ENCODE measurements at regions not wholly inside any gene's neighbourhood (a gene's known extent, or its start where the extent isn't known, plus 50 kb on each side); places are given as distances from the start of the nearest gene placed in this dataset.
"Not testable (repeated sequence)": the region's sequence is repeated elsewhere in the genome, so short reads cannot be mapped to it uniquely, and the experiment has no call there.

DNA sequence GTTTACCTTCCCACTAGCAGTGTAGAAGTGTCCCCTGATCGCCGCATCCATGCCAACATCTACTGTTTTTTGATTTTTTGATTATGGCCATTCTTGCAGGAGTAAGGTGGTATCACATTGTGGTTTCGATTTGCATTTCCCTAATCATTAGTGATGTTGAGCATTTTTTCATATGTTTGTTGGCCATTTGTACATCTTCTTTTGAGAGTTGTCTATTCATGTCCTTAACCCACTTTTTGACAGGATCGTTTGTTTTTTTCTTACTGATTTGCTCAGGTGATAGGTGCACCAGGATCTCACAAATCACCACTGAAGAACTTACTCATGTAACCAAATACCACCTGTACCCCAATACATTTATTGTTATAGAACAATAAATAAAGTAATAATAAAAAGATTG lies 114.5 kb downstream of the GATA6 start:
- DNase-seq, result not testable (repeated sequence)

DNA sequence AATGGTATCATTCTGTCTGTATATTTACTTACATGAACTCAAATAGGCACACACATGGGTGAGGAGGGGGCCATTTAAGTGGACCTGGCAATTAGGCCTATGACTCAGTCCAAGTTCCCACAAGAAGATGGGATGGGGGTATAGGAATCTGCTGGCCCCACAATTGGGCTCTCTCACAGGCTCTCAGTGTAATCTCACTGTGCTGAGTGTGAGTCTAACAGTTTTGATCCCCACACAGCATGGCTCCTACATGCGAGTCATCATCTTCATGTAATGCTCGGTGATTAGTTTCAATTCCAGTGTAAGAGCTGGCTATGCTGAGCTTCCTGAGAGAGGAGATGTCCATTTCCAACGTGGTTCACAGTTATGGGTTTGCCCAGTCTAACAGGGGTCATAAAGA lies 114.0 kb downstream of the GATA6 start:
- DNase-seq, result peak; percentile 38

DNA sequence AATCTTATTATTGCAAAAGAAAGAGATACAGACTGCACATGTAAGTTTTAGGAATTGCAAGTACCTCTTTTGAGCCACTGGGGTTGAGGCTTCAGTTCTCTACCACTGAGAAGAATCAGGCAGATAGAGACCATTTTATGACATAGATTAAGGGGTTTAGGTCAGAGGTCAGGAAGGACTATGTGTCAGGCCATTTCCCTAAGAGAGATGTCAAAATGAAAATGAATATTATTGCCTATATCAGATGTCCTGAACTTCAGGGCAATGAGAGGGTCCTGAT lies 113.7 kb downstream of the GATA6 start:
- DNase-seq, result no peak

DNA sequence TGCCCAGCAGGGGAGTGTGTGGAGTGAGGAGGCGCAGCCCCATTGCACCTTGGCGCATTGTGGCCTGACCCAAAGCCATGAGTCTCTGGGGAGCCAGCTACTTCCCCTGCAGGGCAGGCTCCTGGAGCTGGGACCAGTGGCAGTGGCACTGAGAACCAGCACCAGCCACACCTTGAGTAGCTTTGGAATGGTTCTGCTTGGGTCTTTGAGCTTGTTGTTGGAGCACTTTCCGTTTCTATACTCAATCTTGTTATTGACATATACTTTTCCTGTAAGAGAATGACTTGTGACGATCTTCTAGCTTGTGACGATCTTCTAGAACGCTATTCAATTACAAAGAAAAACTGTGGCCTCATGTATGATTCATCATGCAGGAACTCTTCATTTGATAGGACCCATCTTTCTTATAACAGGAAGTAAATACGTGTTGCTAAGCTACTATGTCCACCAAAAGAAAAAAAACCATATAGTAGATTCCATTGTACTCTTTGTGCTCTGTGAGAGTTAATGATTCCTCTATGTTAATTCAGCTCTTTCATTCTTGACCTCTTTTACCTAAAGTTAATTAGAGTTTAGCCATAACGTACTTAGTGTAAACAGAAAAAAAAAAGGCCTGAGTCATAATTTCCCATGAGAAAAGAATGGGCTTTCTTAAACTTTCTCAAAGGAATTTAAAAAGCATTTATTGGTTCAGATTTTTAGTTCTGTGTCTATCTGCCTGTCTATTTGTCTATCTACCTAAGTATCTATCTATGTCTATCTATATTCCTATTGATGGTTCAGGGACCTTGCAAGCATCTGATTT lies 113.1 kb downstream of the GATA6 start:
- DNase-seq, result peak; percentile 60

DNA sequence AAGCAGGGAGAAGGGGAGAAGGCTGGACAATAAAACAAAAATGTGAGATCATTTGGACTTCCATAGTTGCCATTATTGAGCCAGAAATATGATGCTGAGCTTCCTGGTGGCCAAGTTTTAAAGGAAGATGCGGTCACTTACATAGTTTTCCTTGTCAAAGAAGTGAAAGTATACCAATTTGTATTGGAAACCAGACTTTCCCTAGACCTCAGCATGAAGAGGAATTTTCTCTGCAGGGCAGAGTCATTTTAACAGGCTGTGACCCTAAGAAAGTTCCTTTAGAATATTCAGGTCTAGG lies 111.0 kb downstream of the GATA6 start:
- no peak for DNase-seq

DNA sequence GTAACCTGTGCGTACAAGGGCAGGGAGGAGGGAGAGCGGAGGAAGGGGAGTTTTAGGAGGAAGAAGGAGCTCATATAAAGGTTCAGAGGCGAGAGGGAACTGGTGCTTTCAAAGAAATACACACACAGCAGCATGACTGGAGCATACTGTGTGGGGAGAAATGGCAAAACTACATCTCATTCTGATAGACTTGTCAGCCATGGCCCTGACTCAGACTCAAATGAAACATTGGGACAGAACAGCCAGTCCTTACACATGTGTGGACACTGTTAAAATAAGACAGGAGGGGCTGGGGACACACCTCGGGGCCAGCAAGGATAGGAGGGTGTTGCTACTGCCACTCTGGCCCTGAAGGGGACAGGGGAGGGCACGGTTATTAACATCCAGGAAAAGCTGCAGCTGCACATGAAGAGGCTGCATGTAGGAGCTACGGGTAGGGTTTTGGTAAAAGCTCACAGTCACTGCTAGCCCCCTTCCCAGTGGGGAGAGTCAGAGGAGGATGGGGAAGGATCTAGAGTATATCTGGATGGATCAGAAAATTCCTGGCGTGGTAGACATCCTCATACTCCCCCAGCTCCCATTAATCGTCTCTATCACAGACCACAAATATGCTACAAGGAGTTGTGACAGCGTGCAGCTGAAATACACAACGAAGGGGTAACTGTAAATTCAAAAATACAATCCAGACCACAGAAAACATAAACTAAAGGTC lies 110.5 kb downstream of the GATA6 start:
- DNase-seq, result peak; percentile 40

DNA sequence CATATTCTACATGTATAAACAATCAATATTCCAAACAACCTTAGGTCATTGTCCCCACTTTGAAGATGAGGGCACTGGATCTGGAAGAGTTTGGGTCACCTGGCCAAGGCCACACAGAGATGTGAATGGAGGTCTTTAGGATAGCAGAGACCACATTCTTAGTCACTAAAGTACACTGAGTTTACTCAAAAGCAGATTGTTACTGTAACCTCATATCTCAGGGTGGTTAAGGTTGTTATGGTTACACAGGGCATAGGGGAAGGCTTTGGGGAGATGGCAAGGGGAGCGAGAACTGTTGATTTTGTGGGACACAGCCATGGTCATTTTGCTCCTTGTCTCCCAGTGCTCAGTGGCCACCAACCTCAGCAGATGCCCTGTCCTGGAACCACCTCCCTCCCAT lies 109.4 kb downstream of the GATA6 start:
- DNase-seq, result no peak

DNA sequence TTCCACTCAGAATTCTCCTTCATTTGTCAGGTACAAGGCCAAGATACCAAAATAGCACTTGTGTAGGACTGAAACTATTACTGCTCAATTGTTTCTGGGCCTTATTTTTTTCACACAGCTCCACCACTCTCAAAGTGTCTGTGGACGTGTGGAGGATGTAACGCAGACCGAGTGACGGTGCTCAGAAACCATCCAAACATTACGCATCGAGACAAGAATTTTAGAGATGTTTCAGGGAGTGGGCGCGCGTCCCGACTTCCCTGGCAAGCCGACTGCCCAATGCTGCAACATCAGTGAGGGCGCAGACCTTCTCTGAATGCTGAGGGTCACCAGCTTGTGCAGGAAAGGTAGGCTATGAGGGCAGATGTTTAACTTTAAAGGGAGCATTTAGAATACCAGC lies 108.4 kb downstream of the GATA6 start:
- DNase-seq, result no peak

DNA sequence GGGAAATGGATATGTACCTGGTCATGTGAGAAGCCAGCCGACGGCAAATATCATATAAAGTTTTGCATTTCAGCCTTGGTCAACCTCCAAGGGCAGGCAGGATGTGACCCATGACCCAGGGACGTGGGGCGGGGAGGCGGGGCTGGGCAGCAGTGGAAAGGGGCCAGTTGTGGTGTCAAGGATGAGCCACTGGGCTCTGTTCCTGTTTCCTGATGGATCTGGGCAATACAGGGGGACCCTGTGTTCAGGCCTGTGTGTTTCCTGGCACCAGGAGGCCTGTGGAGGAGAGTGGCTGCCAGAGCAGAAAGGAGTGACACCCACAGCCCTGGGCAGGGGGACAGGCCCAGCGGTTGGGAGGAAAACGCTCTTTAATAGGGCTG lies 106.9 kb downstream of the GATA6 start:
- DNase-seq, result no peak

DNA sequence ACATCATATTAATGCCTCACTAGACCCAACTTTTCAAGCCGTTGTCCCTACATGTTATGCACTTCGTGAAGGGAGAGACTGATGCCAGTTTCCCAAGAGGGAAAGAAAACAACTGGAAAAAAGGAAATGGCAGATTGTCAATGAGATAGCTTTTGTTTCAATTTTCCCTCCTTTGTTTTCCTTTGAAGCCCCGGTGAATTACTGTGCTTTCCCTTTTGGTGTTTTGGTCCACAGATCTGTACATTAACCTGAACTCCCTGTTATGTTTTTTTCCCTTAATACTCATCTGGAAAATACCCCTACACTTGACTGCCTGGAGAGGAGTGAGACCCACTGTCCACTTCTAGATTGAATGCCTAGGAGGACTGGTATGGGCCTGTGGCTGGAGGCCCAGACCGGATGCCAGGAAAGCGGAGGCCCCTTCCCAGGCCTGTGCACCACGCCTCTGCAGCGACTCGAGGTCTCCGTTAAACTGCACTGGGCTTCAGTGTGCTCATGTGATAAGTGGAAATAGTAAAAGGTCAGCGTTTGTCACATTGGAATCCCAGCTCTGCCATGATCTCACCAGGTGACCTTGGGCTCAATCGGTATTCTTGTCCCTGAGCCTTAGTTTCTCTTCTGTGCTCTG lies 106.4 kb downstream of the GATA6 start:
- no peak for DNase-seq

DNA sequence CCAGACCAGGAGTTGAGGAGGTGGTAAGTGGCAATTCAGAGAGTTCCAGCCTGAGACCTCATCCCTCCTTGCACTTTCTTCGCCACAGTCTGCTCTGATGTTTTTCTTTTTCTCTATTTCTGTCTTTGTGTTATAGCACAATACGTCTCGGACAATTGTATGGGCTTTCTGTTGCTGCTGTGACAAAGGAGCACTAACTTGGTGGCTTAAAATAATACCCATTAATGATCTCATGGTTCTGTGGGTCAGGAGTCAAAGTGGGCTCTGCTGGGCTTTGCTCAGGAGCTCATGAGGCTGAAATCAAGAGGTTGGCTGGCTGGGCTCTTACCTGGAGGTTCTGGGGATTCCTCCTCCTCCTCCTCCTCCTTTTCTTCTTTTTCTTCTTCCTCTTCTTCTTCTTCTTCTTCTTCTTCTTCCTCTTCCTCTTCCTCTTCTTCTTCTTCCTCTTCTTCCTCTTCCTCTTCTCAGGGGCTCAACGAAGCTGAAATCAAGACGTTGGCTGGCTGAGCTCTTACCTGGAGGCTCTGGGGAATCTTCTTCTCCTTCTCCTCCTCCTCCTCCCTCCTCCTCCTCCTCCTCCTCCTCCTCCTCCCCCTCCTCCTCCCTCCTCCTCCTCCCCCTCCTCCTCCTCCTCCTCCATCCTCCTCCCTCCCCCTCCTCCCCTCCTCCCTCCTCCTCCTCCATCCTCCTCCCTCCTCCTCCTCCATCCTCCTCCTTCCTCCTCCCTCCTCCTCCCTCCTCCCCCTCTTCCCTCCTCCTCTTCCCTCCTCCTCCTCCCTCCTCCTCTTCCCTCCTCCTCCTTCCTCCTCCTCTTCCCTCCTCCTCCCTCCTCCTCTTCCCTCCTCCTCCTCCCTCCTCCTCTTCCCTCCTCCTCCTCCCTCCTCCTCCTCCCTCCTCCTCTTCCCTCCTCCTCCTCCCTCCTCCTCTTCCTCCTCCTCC lies 104.0 kb downstream of the GATA6 start:
- no peak for DNase-seq

DNA sequence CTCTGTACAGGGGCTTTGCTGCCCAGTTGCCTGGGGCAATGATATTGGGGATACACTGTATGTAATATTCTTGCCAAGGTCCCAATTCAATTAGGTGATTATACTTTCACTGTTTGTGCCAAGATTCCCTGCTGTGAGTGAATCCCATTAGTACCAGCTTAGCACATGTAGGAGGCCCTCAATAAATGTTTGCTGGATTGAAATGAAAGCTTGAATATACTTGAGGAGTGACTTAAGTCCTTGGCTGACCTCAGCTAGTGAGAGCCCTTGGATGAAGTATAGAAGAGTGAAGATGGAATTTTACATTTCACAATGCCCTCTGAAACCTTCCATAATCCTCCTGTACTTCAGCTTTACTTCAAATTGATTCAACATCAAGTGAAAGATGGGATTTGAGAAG lies 102.9 kb downstream of the GATA6 start:
- DNase-seq, result no peak

DNA sequence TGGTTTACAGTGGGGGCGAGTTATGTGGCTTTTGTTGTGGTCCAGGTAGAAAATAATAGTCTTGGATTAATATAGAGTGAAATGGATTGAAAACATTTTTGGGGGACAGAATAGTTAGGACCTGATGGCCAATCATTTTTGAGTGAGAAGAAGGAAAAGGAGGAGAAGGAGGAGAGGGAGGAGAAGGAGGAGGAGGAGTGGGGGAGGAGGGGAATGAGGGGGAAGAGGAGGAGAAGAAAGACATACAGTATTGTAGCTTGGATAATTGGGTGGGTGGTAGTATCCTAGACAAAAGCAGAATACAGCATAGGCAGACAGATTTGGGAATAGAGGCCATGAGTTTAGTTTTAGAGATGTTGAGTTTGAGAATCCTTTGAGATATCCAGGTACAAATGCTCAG lies 101.6 kb downstream of the GATA6 start:
- no peak for DNase-seq

DNA sequence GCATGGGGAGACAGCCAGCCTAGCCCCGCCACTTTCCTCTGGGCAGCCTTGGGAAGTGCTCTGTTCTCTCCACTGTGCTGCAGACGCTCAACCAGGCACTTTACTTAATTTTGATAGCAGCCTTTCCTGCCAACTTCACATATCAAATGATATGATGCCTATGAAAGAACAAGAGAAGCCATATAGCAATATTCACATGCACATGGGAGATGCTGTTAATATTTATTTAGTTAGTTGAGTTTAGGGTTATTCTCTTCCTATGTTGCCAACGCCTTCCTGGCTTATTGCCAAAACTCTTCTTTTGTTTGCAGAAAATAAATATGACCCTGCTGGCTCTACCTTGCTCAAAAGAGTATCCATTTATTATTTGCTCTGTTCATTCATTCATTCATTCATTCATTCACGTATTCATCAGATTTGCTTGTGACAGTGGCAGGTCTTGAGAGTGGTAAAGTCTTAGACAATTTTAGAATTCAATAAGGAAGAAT lies 99.3 kb downstream of the GATA6 start:
- no peak for DNase-seq

DNA sequence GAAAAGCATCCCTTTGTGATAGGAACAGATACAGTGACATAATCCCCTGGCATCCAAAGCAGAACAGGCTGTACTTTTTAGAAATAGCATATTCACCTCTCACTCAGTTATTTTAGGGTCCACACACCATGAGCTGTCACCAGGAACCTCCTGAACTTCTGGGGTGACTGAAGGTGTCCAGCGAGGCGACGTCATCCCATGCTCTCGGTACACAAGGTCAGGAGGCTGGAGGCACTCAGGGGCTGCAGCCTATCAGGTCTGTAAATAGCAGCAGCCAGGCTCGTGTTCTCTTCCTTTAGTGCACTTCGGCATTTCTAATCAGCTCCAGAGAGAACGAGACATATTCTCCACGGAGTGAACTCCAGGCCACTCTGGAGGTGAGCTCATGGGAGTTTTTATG lies 98.3 kb downstream of the GATA6 start:
- DNase-seq, result no peak

DNA sequence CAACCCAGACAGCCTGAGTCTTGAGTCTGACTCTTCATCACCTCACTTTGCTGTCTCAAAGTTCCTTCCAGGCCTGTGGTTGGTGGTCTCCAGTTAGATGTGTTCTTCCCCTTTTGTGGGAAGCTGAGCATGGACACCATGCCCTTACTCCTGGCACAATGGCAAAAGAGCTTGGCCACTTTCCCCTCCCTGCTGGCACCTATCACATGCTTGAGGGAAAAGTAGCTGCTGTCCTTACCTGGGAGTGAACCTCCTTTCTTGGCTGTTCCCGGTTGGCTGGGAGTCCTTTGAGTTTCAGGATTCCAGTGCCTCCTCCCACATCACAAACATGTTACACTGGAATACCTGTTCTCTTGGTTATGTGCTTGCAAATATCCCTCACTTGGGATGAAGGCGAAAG lies 97.8 kb downstream of the GATA6 start:
- no peak for DNase-seq

DNA sequence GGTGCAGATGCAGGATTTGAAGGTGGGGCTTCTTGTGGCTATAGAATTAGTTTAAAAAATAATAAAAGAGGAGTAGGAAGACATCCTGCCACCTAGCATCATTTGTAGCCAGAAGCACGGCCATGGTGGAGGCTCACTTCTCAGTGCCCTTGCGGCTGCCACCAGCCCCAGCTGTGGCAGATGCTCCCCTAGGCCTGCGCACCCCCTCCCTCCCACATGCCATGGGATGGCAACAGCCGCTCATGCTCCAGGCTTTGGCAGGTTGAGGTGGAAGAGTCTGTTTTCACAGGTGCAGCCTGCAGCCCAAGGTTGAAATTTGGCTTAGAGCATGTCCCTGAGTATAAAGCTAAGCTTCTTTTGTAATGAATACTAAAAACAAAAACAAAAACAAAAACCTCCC lies 96.4 kb downstream of the GATA6 start:
- no peak for DNase-seq

DNA sequence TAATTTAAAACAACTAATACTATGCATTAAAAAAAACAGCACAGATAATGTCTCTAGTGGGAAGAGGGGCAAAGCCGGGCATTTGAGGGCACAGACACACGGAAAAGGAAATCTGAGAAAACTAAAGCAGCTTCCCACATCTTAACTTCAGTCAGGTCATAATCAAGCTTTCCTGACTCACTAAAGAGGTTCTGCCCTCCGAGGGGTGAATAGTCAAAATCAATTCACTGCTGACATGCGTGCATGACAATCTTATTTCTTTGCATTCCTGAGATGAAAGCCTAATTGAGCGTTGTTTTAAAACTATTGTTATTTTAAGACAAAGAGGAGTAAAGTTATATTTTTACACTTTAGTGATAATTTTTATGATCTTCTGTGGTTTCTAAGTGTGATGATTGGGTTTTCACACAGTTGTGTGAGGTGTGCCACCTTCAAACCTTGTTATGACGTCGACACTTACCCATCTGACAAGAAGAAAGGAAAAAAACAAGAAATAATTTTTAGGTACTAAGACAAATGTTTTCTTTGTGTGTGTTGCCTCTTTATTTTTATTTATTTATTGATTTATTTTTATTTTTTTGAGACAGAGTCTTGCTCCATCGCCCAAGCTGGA lies 90.9 kb downstream of the GATA6 start:
- DNase-seq, result no peak

DNA sequence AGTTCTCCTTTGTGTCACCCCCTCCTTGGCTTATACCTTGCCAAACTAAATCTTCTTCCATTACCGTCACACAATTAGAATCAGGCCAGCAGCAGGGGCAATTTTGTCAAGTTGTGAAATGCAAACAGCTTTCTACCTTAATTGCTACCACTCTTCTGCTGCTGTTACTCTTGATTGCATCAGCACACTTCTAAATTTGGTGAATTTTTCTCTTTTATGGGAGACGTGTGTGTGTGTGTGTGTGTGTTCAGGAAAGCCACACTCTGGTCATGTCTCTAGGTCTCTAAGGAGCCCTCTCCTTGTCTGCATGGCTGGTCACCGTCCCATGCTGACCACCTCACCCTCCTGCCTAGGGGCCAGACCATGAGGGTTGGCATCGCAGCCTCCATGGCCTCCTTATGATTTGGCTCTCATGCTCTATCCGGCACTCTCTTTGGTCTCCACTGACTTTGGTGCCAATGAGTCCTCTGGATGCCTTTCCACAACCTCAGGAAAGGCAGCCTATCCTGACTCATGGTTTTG lies 87.7 kb downstream of the GATA6 start:
- DNase-seq, result peak; percentile 14

DNA sequence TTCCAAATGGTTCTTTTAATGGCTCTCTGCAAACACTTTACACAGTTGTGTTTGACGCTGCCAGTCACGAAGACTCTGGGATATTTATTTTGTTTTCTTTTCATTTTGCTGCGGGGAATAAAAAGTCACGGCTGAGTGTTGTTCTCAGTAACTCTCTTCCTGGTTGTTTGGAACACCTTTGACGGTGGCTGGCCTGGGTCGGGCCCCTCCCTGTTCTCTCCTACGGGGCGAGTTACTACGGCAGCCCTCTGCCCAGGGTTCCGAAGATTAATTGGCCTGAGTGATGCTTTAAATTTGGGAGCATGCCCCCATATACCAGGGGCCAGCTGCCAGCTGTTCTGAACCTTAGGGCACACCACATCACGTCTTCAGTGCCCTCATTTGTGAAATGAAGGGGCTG lies 84.7 kb downstream of the GATA6 start:
- DNase-seq, result no peak

DNA sequence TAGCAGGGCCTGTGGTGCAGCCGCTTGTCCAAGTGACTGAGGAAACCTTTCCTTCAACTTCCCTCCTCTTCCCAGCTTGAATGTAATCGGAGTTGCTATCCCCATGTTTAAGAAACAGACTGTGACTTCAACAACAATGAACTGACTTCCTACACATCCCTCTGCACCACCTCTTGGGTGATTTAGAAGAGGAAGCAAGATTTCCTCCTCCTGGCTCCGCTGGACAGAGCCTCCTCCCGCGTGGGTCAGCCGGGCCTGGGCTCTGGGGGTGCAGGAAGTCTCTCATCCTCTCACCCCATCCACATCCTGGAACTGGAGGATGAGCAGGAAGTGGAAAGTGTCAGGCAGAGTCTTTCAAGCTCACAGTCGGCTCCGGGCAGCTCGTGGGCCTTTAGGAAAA lies 84.3 kb downstream of the GATA6 start:
- DNase-seq, result no peak

DNA sequence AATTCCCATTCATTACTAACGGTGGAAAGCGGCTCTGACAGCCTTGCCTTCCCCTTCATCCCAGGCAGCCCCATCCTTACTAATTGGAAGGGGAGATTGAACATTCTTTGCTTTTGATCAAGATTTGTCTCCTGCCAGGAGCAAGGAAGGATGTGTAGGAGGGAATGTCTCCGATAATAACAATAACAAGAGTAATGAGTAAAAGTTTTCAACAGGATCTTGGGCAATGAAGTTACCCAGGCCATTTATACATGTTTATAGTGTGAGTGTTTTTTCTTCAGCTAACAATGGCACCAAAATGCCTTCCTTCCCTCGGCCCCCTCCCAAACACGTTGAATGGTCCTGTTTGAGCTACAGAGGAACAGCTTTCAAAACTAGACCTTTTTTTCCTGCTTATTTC lies 83.8 kb downstream of the GATA6 start:
- no peak for DNase-seq
